ENCODE measurements at regions not wholly inside any gene's neighbourhood (a gene's known extent, or its start where the extent isn't known, plus 50 kb on each side); places are given as distances from the start of the nearest gene placed in this dataset.

GRCh38 chr4:176548571-176548970, 228.8 kb downstream of the SPCS3 start:
- DNase-seq (ENCODE audit: low spot score in 2 of 2) = no peak
- TF ChIP-seq CTCF (IDR thresholded peaks at IDR 0.05) = no peak
- TF ChIP-seq POLR2A (IDR thresholded peaks at IDR 0.05) = no peak
- 80 to 82% methylated on average over 4 of the region's 4 CpGs for WGBS, 2 donors
- intact Hi-C loops (cut with DNase I; ENCODE audit: low total_unique reads) = no loop called here
- no peak overlapping the region for H3K4me3 ChIP-seq (ENCODE audit: low read depth, poor library complexity, severe bottlenecking)

- TF ChIP-seq POLR2A (IDR thresholded peaks at IDR 0.05) (no peak), CTCF (IDR thresholded peaks at IDR 0.05) (no peak)
- intact Hi-C loops (cut with DNase I; ENCODE audit: low total_unique reads) = no loop called here
- no peak for DNase-seq (ENCODE audit: low spot score in 2 of 2)
- H3K4me3 ChIP-seq (ENCODE audit: low read depth, poor library complexity, severe bottlenecking) = no peak overlapping the region
- WGBS, 2 donors = 60 to 64% methylated on average over 4 of the region's 4 CpGs
Observed at GRCh38 chr4:176549161-176549865, 229.5 kb downstream of the SPCS3 start.

GRCh38 chr4:176558661-176559060, 234.1 kb downstream of the VEGFC start:
- intact Hi-C loops (cut with DNase I; ENCODE audit: low total_unique reads) = loop anchor here (10.0 kb wide), 1 partner anchor 466 kb away; no protein-coding TSS in a partner anchor
- H3K4me3 ChIP-seq (ENCODE audit: low read depth, poor library complexity, severe bottlenecking) = no peak overlapping the region
- TF ChIP-seq POLR2A (IDR thresholded peaks at IDR 0.05) (no peak), CTCF (IDR thresholded peaks at IDR 0.05) (no peak)
- DNase-seq (ENCODE audit: low spot score in 2 of 2) = no peak
- 52 to 57% methylated on average over 5 of the region's 5 CpGs for WGBS, 2 donors

- DNase-seq (ENCODE audit: low spot score in 2 of 2) = no peak
- WGBS, 2 donors = 67 to 68% methylated on average over 4 of the region's 4 CpGs
- TF ChIP-seq POLR2A (IDR thresholded peaks at IDR 0.05) (no peak), CTCF (IDR thresholded peaks at IDR 0.05) (no peak)
- intact Hi-C loops (cut with DNase I; ENCODE audit: low total_unique reads) = no loop called here
- no peak overlapping the region for H3K4me3 ChIP-seq (ENCODE audit: low read depth, poor library complexity, severe bottlenecking)
Observed at GRCh38 chr4:176561368-176561767, 231.4 kb downstream of the VEGFC start.

- no peak for DNase-seq (ENCODE audit: low spot score in 2 of 2)
- no peak for TF ChIP-seq POLR2A (IDR thresholded peaks at IDR 0.05)
- TF ChIP-seq CTCF (IDR thresholded peaks at IDR 0.05) = no peak
- no peak overlapping the region for H3K4me3 ChIP-seq (ENCODE audit: low read depth, poor library complexity, severe bottlenecking)
- intact Hi-C loops (cut with DNase I; ENCODE audit: low total_unique reads) = no loop called here
- WGBS, 2 donors = 55 to 60% methylated on average over 4 of the region's 4 CpGs
Observed at GRCh38 chr4:176563591-176563990, 229.1 kb downstream of the VEGFC start.

GRCh38 chr4:176565049-176565448, 227.7 kb downstream of the VEGFC start:
- WGBS, 2 donors = 89 to 94% methylated on average over 2 of the region's 2 CpGs
- H3K4me3 ChIP-seq (ENCODE audit: low read depth, poor library complexity, severe bottlenecking) = no peak overlapping the region
- TF ChIP-seq POLR2A (IDR thresholded peaks at IDR 0.05) (no peak), CTCF (IDR thresholded peaks at IDR 0.05) (no peak)
- no peak for DNase-seq (ENCODE audit: low spot score in 2 of 2)
- intact Hi-C loops (cut with DNase I; ENCODE audit: low total_unique reads) = no loop called here
